HG02571 (cell line): ENCODE measurements at regions not wholly inside any gene's neighbourhood (a gene's known extent, or its start where the extent isn't known, plus 50 kb on each side); places are given as distances from the start of the nearest gene placed in this dataset.

Experiments used
- ATAC-seq: cut with Tn5 transposase; IDR thresholded peaks from one replicate; pipeline ENCODE4 v1.9.1; 2021; ENCODE audit warnings: mild to moderate bottlenecking, moderate library complexity; ENCODE audit not compliant: unreplicated experiment

GRCh38 chr10:65291286-65291685 lies 1634.5 kb upstream of the LRRTM3 start:
- no peak for ATAC-seq

- ATAC-seq: no peak
Observed at GRCh38 chr10:65292551-65292950, 1633.3 kb upstream of the LRRTM3 start.

- ATAC-seq: no peak
Observed at GRCh38 chr10:65294329-65294728, 1631.5 kb upstream of the LRRTM3 start.

GRCh38 chr10:65301181-65301580 lies 1624.7 kb upstream of the LRRTM3 start:
- no peak for ATAC-seq

- no peak for ATAC-seq
Observed at GRCh38 chr10:65306201-65306600, 1619.6 kb upstream of the LRRTM3 start.

- ATAC-seq: no peak
Observed at GRCh38 chr10:65312876-65313275, 1613.0 kb upstream of the LRRTM3 start.

GRCh38 chr10:65313406-65313805 lies 1612.4 kb upstream of the LRRTM3 start:
- no peak for ATAC-seq

GRCh38 chr10:65314253-65314652 lies 1611.6 kb upstream of the LRRTM3 start:
- no peak for ATAC-seq

GRCh38 chr10:65319493-65319892 lies 1606.3 kb upstream of the LRRTM3 start:
- ATAC-seq: no peak

GRCh38 chr10:65320236-65321026 lies 1605.4 kb upstream of the LRRTM3 start:
- no peak for ATAC-seq

GRCh38 chr10:65323802-65324201 lies 1602.0 kb upstream of the LRRTM3 start:
- ATAC-seq: no peak

GRCh38 chr10:65325913-65326312 lies 1599.9 kb upstream of the LRRTM3 start:
- ATAC-seq: no peak

GRCh38 chr10:65328486-65328885 lies 1597.3 kb upstream of the LRRTM3 start:
- no peak for ATAC-seq

- no peak for ATAC-seq
Observed at GRCh38 chr10:65335311-65335710, 1590.5 kb upstream of the LRRTM3 start.

- no peak for ATAC-seq
Observed at GRCh38 chr10:65340340-65340739, 1585.5 kb upstream of the LRRTM3 start.

- ATAC-seq: no peak
Observed at GRCh38 chr10:65341323-65341925, 1584.4 kb upstream of the LRRTM3 start.

GRCh38 chr10:65342245-65342644 lies 1583.6 kb upstream of the LRRTM3 start:
- no peak for ATAC-seq

GRCh38 chr10:65346466-65346865 lies 1579.4 kb upstream of the LRRTM3 start:
- no peak for ATAC-seq

- no peak for ATAC-seq
Observed at GRCh38 chr10:65348637-65349036, 1577.2 kb upstream of the LRRTM3 start.

GRCh38 chr10:65350611-65351010 lies 1575.2 kb upstream of the LRRTM3 start:
- no peak for ATAC-seq

- no peak for ATAC-seq
Observed at GRCh38 chr10:65355141-65355680, 1570.6 kb upstream of the LRRTM3 start.

GRCh38 chr10:65358565-65358964 lies 1567.3 kb upstream of the LRRTM3 start:
- no peak for ATAC-seq
